Panc1 (cell line): ENCODE measurements at regions not wholly inside any gene's neighbourhood (a gene's known extent, or its start where the extent isn't known, plus 50 kb on each side); places are given as distances from the start of the nearest gene placed in this dataset.

ENCODE experiments used
- ATAC-seq: fragments of 200-7000 bp; cut with Tn5 transposase; 2 replicates; pipeline ENCODE4 v1.9.1; 2020; ENCODE audit warnings: mild to moderate bottlenecking, moderate library complexity
- BruUV-seq: library from RNA; stranded (reverse); fragments of 400-500 nt; replicated peaks from 2 replicates; lab custom pipeline; 2021; lab: Mats Ljungman, UMichigan
- CTCF ChIA-PET: fragments of 300-600 bp; sonication (Branson Sonifier 250); formaldehyde crosslinking; loops from one replicate; lab custom pipeline; 2022; ENCODE audit warnings: antibody characterized with exemption; lab: Charles Lee
- POLR2A ChIA-PET: fragments of 300-600 bp; sonication (Branson Sonifier 250); formaldehyde crosslinking; loops from one replicate; lab custom pipeline; 2022; ENCODE audit warnings: antibody characterized with exemption; lab: Charles Lee
- DNase-seq: peaks from one replicate; pipeline ENCODE4 v3.0.0-alpha.2; 2010; ENCODE audit warnings: low read depth, low spot score
- H3K27ac ChIP-seq: 2 replicates; pipeline ENCODE4 v1.5.1; 2011; ENCODE audit warnings: mild to moderate bottlenecking, low read length, inconsistent platforms
- H3K27me3 ChIP-seq: fragments of 200-500 bp; sonication (Bioruptor generic); 2 replicates; pipeline ENCODE4 v1.6.0; 2014; ENCODE audit warnings: low read length, inconsistent platforms; ENCODE audit not compliant: control insufficient read depth, insufficient read depth
- H3K36me3 ChIP-seq: fragments of 200-500 bp; sonication (Bioruptor generic); 2 replicates; pipeline ENCODE4 v1.5.1; 2014; ENCODE audit warnings: inconsistent platforms, mild to moderate bottlenecking, low read length, moderate library complexity; ENCODE audit not compliant: control insufficient read depth, insufficient read depth
- H3K4me1 ChIP-seq: 2 replicates; pipeline ENCODE4 v1.5.1; 2011; ENCODE audit warnings: inconsistent platforms, mild to moderate bottlenecking, low read length, moderate library complexity; ENCODE audit not compliant: control insufficient read depth, insufficient read depth
- H3K4me3 ChIP-seq, 2 experiments: 2 replicates each; pipeline ENCODE4 v1.5.1; 2011 to 2012; ENCODE audit warnings: low read depth in 2 of 2, low read length in 2 of 2, mild to moderate bottlenecking in 2 of 2, inconsistent platforms in 1 of 2, moderate library complexity in 1 of 2
- H3K9me3 ChIP-seq: fragments of 200-500 bp; sonication (Bioruptor generic); 2 replicates; pipeline ENCODE4 v1.5.1; 2014; ENCODE audit warnings: low read depth, mild to moderate bottlenecking, inconsistent platforms, low read length, moderate library complexity; ENCODE audit not compliant: control insufficient read depth, insufficient read depth
- CTCF ChIP-seq: fragments of 450-650 bp; IDR thresholded peaks from 2 replicates; pipeline ENCODE4 v1.5.1; 2017; ENCODE audit warnings: mild to moderate bottlenecking
- POLR2AphosphoS5 ChIP-seq: IDR thresholded peaks from 2 replicates; pipeline ENCODE4 v1.6.1; 2012; ENCODE audit warnings: mild to moderate bottlenecking, low read depth, low read length, moderate library complexity
- REST ChIP-seq, 2 experiments: IDR thresholded peaks; 2 replicates each; pipeline ENCODE4 v1.6.1; 2011 to 2012; ENCODE audit warnings: low read depth in 2 of 2, control low read depth in 1 of 2, low read length in 1 of 2, mild to moderate bottlenecking in 1 of 2, moderate library complexity in 1 of 2; ENCODE audit not compliant: insufficient read depth in 1 of 2
- SIN3A ChIP-seq: IDR thresholded peaks from 2 replicates; pipeline ENCODE4 v1.6.1; 2012; ENCODE audit warnings: low read depth, mild to moderate bottlenecking, low read length, moderate library complexity, borderline replicate concordance; ENCODE audit not compliant: insufficient read depth
- TCF7L2 ChIP-seq: IDR thresholded peaks from 2 replicates; pipeline ENCODE4 v1.6.1; 2011; ENCODE audit warnings: mild to moderate bottlenecking, low read depth, low read length, inconsistent platforms
- in situ Hi-C: cut with HindIII; loops from 2 replicates; pipeline ENCODE4 v1.10.0; 2016; ENCODE audit warnings: low sequenced_read_pairs, low pct_unique_long_range_greater_than_20kb
- intact Hi-C: fragments of 100-400 bp; cut with micrococcal nuclease; formaldehyde crosslinking; loops from one replicate; pipeline ENCODE4 v1.10.0; 2022; ENCODE audit not compliant: unreplicated experiment

GRCh38 chr17:77315551-77316190 lies 174.9 kb downstream of the SEC14L1 start:
- no peaks in the 10 kb centered on the region for H3K27me3 ChIP-seq
- ATAC-seq (peak; percentile 8), DNase-seq (no peak)
- TF ChIP-seq SIN3A (no peak), CTCF (no peak), REST (IDR thresholded peaks at IDR 0.05; ENCODE audit: insufficient read depth in 1 of 2, low read depth in 2 of 2, low read length in 1 of 2) (no peak), POLR2AphosphoS5 (no peak), TCF7L2 (no peak)
- POLR2A ChIA-PET = no interaction called here
- in situ Hi-C loops (no loop called here), intact Hi-C loops (loop anchor here (5.0 kb wide), 1 partner anchor 33 kb away; no protein-coding TSS in a partner anchor)
- peak overlapping the region in 1 of 2 experiments; percentile 25; a peak in 1 of 4 replicates for H3K4me3 ChIP-seq
- no peaks in the 10 kb centered on the region for H3K9me3 ChIP-seq
- peaks cover 2% of the 10 kb centered on the region for H3K36me3 ChIP-seq
- no TSS peak for BruUV-seq
- CTCF ChIA-PET = interaction anchor here (0.7 kb wide), 1 partner anchor 227 kb away, joined by 4 read pairs; no protein-coding TSS in a partner anchor
- H3K27ac ChIP-seq = peak overlapping the region; percentile 99
- peaks cover 89% of the 10 kb centered on the region for H3K4me1 ChIP-seq

GRCh38 chr17:77316191-77316641 lies 175.4 kb downstream of the SEC14L1 start:
- POLR2A ChIA-PET = no interaction called here
- Histone ChIP-seq H3K27ac (peak overlapping the region; percentile 99), H3K36me3 (peaks cover 2% of the 10 kb centered on the region; the same call in 1 of the 2 replicates), H3K9me3 (no peaks in the 10 kb centered on the region), H3K27me3 (no peaks in the 10 kb centered on the region), H3K4me3 (peak overlapping the region in 1 of 2 experiments; percentile 25; a peak in 1 of 4 replicates), H3K4me1 (peaks cover 83% of the 10 kb centered on the region)
- TF ChIP-seq POLR2AphosphoS5 = peak; percentile 66; the same call in 1 of the 2 replicates
- TF ChIP-seq SIN3A = no peak
- TF ChIP-seq CTCF = no peak
- TF ChIP-seq REST (IDR thresholded peaks at IDR 0.05; ENCODE audit: insufficient read depth in 1 of 2, low read depth in 2 of 2, low read length in 1 of 2) = no peak
- TF ChIP-seq TCF7L2 = peak; percentile 29; the same call in 1 of the 2 replicates
- intact Hi-C loops = loop anchor here (5.0 kb wide), 1 partner anchor 34 kb away; no protein-coding TSS in a partner anchor
- DNase-seq = no peak
- in situ Hi-C loops = no loop called here
- peak; percentile 52 for ATAC-seq
- BruUV-seq = no TSS peak
- CTCF ChIA-PET = no interaction called here
